KMS-11 (cell line): ENCODE measurements at regions not wholly inside any gene's neighbourhood (a gene's known extent, or its start where the extent isn't known, plus 50 kb on each side); places are given as distances from the start of the nearest gene placed in this dataset.
"Not testable (repeated sequence)": the region's sequence is repeated elsewhere in the genome, so short reads cannot be mapped to it uniquely, and the experiment has no call there.

Experiments used
- H2AFZ ChIP-seq: fragments of 200-600 bp; sonication (generic); 2 replicates; pipeline ENCODE4 v1.6.1; 2016; ENCODE audit warnings: antibody characterized with exemption, mixed run types, low read depth
- H3K27ac ChIP-seq: fragments of 200-600 bp; sonication (generic); 2 replicates; pipeline ENCODE4 v1.6.1; 2016; ENCODE audit warnings: mild to moderate bottlenecking, mixed run types
- H3K27me3 ChIP-seq: fragments of 200-600 bp; sonication (generic); 2 replicates; pipeline ENCODE4 v1.6.1; 2017; ENCODE audit warnings: mild to moderate bottlenecking, low read depth, mixed run types, moderate library complexity; ENCODE audit not compliant: insufficient read depth
- H3K36me3 ChIP-seq: fragments of 200-600 bp; sonication (generic); 2 replicates; pipeline ENCODE4 v1.6.1; 2017; ENCODE audit warnings: mild to moderate bottlenecking, mixed run types; ENCODE audit not compliant: insufficient read depth
- H3K4me1 ChIP-seq: fragments of 200-600 bp; sonication (generic); 2 replicates; pipeline ENCODE4 v1.6.1; 2016; ENCODE audit warnings: mild to moderate bottlenecking, low read depth, mixed run types; ENCODE audit not compliant: poor library complexity, severe bottlenecking
- H3K4me2 ChIP-seq: fragments of 200-600 bp; sonication (generic); 2 replicates; pipeline ENCODE4 v1.7.0; 2016; ENCODE audit warnings: mild to moderate bottlenecking, mixed run types
- H3K4me3 ChIP-seq: fragments of 200-600 bp; sonication (generic); IDR thresholded peaks from 2 replicates; pipeline ENCODE4 v1.6.1; 2017; ENCODE audit warnings: low read depth, low read length, mixed read lengths; ENCODE audit not compliant: insufficient read depth
- H3K79me2 ChIP-seq: fragments of 200-600 bp; sonication (generic); 2 replicates; pipeline ENCODE4 v1.6.1; 2016; ENCODE audit warnings: low read depth, mixed run types; ENCODE audit not compliant: insufficient read depth
- H3K9ac ChIP-seq: fragments of 200-600 bp; sonication (generic); 2 replicates; pipeline ENCODE4 v1.6.1; 2016; ENCODE audit warnings: mild to moderate bottlenecking, mixed run types
- H4K20me1 ChIP-seq: fragments of 200-600 bp; sonication (generic); 2 replicates; pipeline ENCODE4 v1.6.1; 2016; ENCODE audit warnings: mild to moderate bottlenecking, mixed run types; ENCODE audit not compliant: insufficient read depth
- TF ChIP-seq, protein P1 (sequence below): fragments of 200-600 bp; sonication (generic); conservative IDR thresholded peaks from 2 replicates; pipeline ENCODE4 v1.6.1; 2017; ENCODE audit warnings: low read depth, mild to moderate bottlenecking, antibody characterized with exemption, low read length, moderate library complexity, mixed read lengths

DNA sequence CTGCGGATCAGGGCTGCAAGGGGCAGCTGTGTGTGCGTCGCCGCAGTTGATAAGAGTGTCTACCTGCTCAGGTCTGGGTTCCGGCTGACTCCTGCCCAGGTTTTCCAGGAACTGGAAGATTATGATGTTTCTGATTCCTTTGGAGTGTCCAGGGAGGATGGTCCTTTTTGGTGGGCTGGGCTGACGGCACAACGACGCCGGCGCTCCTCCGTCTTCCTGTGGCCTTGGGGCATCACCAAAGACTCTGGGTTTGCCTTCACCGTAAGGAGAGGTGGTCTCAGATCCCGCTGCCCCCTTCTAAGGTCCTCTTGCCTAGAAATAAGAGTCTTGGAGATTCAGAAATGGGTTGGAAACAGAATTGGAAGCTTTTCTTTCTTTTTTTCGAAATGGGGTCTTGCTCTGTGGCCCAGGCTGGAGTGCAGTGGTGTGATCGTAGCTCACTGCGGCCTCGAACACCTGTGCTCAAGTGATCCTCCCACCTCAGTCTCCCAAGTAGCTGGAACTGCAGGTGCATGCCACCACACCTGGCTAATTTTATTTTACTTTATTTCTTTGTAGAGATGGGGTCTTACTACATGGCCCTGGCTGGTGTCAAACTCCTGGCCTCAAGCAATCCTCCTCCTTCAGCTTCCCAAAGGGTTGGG, 1245.5 kb upstream of the PHF14 start:
- not testable (repeated sequence) for H3K9ac ChIP-seq, H3K4me1 ChIP-seq, H3K27me3 ChIP-seq, H2AFZ ChIP-seq, H3K4me3 ChIP-seq, H3K36me3 ChIP-seq, H4K20me1 ChIP-seq, H3K27ac ChIP-seq, H3K4me2 ChIP-seq, H3K79me2 ChIP-seq

GRCh38 chr7:9752033-9752432, 1221.6 kb upstream of the PHF14 start:
- H4K20me1 ChIP-seq, result no peaks in the 10 kb centered on the region
- H3K27me3 ChIP-seq, result no peaks in the 10 kb centered on the region
- TF ChIP-seq, protein P1, sequence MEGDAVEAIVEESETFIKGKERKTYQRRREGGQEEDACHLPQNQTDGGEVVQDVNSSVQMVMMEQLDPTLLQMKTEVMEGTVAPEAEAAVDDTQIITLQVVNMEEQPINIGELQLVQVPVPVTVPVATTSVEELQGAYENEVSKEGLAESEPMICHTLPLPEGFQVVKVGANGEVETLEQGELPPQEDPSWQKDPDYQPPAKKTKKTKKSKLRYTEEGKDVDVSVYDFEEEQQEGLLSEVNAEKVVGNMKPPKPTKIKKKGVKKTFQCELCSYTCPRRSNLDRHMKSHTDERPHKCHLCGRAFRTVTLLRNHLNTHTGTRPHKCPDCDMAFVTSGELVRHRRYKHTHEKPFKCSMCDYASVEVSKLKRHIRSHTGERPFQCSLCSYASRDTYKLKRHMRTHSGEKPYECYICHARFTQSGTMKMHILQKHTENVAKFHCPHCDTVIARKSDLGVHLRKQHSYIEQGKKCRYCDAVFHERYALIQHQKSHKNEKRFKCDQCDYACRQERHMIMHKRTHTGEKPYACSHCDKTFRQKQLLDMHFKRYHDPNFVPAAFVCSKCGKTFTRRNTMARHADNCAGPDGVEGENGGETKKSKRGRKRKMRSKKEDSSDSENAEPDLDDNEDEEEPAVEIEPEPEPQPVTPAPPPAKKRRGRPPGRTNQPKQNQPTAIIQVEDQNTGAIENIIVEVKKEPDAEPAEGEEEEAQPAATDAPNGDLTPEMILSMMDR, result no peak
- H3K4me3 ChIP-seq, result no peak overlapping the region
- H3K4me2 ChIP-seq, result no peak overlapping the region
- H3K79me2 ChIP-seq, result no peaks in the 10 kb centered on the region
- no peak overlapping the region for H2AFZ ChIP-seq
- no peaks in the 10 kb centered on the region for H3K36me3 ChIP-seq
- no peak overlapping the region for H3K9ac ChIP-seq
- no peak overlapping the region for H3K27ac ChIP-seq
- no peaks in the 10 kb centered on the region for H3K4me1 ChIP-seq

- Histone ChIP-seq H3K27ac (no peak overlapping the region), H3K4me1 (no peaks in the 10 kb centered on the region), H4K20me1 (no peaks in the 10 kb centered on the region), H2AFZ (no peak overlapping the region), H3K4me2 (no peak overlapping the region), H3K4me3 (no peak overlapping the region), H3K9ac (no peak overlapping the region), H3K36me3 (no peaks in the 10 kb centered on the region), H3K79me2 (no peaks in the 10 kb centered on the region), H3K27me3 (no peaks in the 10 kb centered on the region)
- TF ChIP-seq, protein P1, result no peak
These were observed 1212.4 kb upstream of the PHF14 start for GRCh38 chr7:9761224-9761623.

DNA sequence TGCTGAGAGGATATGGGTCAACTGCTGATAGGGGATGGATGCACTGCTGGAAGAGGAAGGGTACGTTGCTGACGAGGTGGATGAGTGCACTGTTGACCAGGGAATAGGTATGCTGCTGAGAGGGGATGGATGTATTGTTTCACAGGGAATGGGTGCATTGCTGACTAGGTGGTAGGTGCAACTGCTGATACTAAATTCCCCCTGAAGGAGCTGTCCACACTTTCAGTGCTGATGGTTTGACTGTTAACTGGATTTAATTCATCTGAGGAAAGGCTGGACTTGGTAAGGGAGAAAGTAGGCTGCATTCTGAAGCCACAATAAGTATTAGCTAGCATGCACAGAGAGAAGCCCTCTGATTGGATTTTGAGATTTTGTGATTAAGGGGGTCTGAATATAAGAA, 1196.8 kb upstream of the PHF14 start:
- H3K4me1 ChIP-seq, result no peaks in the 10 kb centered on the region
- no peaks in the 10 kb centered on the region for H4K20me1 ChIP-seq
- no peak overlapping the region for H3K4me3 ChIP-seq
- no peaks in the 10 kb centered on the region for H3K79me2 ChIP-seq
- no peaks in the 10 kb centered on the region for H3K27me3 ChIP-seq
- no peak overlapping the region for H3K27ac ChIP-seq
- TF ChIP-seq, protein P1, result no peak
- no peak overlapping the region for H3K4me2 ChIP-seq
- H3K9ac ChIP-seq, result no peak overlapping the region
- no peaks in the 10 kb centered on the region for H3K36me3 ChIP-seq
- no peak overlapping the region for H2AFZ ChIP-seq

DNA sequence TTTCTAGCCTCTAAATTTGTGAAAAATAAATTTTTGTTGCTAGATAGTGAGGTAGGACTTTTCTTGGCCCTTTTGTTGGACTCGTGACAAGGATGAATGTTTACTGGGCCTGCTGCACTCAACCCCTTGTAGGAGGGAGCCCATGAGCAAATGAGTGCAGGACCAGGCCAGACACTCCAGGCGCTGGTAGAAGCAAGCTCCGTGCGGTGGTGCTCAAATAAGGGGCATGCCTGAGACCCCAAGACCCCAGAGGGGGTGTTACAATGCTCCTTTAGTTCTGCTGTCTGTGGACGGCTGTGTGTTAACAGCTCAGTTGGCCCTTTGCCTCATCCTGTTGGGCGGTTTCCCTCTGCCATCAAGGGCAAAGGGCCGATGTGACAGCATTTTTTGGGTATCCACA, 1195.3 kb upstream of the PHF14 start:
- no peaks in the 10 kb centered on the region for H3K79me2 ChIP-seq
- no peak overlapping the region for H2AFZ ChIP-seq
- H3K9ac ChIP-seq, result no peak overlapping the region
- no peaks in the 10 kb centered on the region for H3K4me1 ChIP-seq
- H3K36me3 ChIP-seq, result no peaks in the 10 kb centered on the region
- no peaks in the 10 kb centered on the region for H4K20me1 ChIP-seq
- no peak overlapping the region for H3K4me2 ChIP-seq
- H3K27me3 ChIP-seq, result no peaks in the 10 kb centered on the region
- no peak overlapping the region for H3K27ac ChIP-seq
- H3K4me3 ChIP-seq, result no peak overlapping the region
- TF ChIP-seq, protein P1, result no peak
